Gastrocnemius medialis (tissue), 4 donors: ENCODE measurements at regions not wholly inside any gene's neighbourhood (a gene's known extent, or its start where the extent isn't known, plus 50 kb on each side); places are given as distances from the start of the nearest gene placed in this dataset.
A peak's percentile ranks its signal among the peaks of the same experiment; 100 is the strongest.

Source experiments
- ATAC-seq, 2 donors: fragments of 150-250 bp; one replicate each; pipeline ENCODE4 v1.9.1; 2016
- DNase-seq, 2 donors: peaks; one replicate each; pipeline ENCODE4 v3.0.0-alpha.2; 2019
- H3K27ac ChIP-seq, 4 donors: fragments of 200-600 bp; sonication (generic); 1 replicate in 1 of 4; 2 replicates in 3 of 4; pipeline ENCODE4 v1.5.1; 2016 to 2018; ENCODE audit warnings: mild to moderate bottlenecking in 2 of 4, moderate library complexity in 1 of 4
- H3K27me3 ChIP-seq, 3 donors: fragments of 200-600 bp; sonication (generic) in 2 of 3; 1 replicate in 1 of 3; 2 replicates in 2 of 3; pipeline versions ENCODE4 v1.5.1 to v1.6.0; 2016 to 2019; ENCODE audit warnings: mild to moderate bottlenecking in 1 of 3, moderate library complexity in 1 of 3
- H3K36me3 ChIP-seq, 2 donors: fragments of 200-600 bp; sonication (generic) in 1 of 2; one replicate each; pipeline ENCODE4 v1.5.1; 2017 to 2018
- H3K4me1 ChIP-seq, 2 donors: fragments of 200-600 bp; sonication (generic) in 1 of 2; one replicate each; pipeline ENCODE4 v1.5.1; 2016 to 2017; ENCODE audit warnings: mild to moderate bottlenecking in 2 of 2
- H3K4me3 ChIP-seq, 4 donors: fragments of 200-600 bp; sonication (generic) in 3 of 4; 1 replicate in 1 of 4; 2 replicates in 3 of 4; pipeline ENCODE4 v1.5.1; 2016 to 2019; ENCODE audit warnings: mild to moderate bottlenecking in 2 of 4
- H3K9me3 ChIP-seq, 3 donors: fragments of 200-600 bp; sonication (generic) in 2 of 3; 1 replicate in 1 of 3; 2 replicates in 2 of 3; pipeline ENCODE4 v1.5.1; 2016 to 2019
- POLR2A ChIP-seq, 2 donors: fragments of 450-650 bp; IDR thresholded peaks; one replicate each; pipeline ENCODE4 v1.6.1; 2017; ENCODE audit warnings: antibody characterized with exemption in 2 of 2, mild to moderate bottlenecking in 2 of 2, moderate library complexity in 2 of 2
- in situ Hi-C, 4 donors: fragments of 200-750 bp; cut with MboI; loops; one replicate each; pipeline versions ENCODE4 v1.15.0 to v1.8.0; 2017; ENCODE audit warnings: low sequenced_read_pairs in 4 of 4
- intact Hi-C: fragments of 100-400 bp; cut with DNase I; formaldehyde crosslinking; loops from one replicate; pipeline ENCODE4 v1.15.1; 2023; ENCODE audit warnings: low total_unique reads
- TF ChIP-seq, protein P1 (sequence below), 5 experiments: fragments of 450-650 bp in 3 of 5; fragments of 200-600 bp in 2 of 5; sonication (generic) in 2 of 5; IDR thresholded peaks in 4 of 5; conservative IDR thresholded peaks in 1 of 5; 1 replicate in 4 of 5; 2 replicates in 1 of 5; pipeline ENCODE4 v1.5.1; 2016 to 2019; ENCODE audit warnings: antibody characterized with exemption in 5 of 5, mild to moderate bottlenecking in 3 of 5, moderate library complexity in 3 of 5

DNA sequence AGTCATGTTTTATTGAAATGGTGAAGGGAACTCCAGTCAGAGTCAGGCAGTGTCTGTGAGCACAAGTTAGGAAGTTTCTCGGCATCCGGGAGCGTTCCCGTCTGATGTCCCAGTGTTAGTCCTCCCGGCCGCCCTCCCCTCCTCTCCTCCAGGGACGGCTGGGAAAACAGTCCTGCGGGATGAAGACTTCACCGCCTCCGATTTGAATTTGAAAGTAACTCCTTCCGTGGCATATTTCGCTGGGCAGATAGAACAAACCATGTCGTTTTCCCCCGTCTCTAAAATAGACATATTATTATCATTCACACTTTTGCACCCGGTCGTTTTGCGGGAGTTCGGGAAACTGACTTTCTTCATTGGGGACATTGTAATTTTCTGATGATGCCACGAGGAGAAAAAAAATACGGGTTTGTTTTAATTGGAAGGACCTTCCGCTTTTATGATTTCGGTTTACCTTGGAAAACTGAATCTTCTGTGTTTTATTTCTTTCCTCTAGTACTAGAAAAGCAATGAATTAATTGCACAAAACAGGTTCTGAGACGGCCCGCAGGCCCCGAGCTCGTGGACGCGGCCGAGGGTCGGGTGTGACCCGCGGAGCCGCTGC, 76.6 kb downstream of the ZIC5 start:
- Histone ChIP-seq H3K4me1 (peaks cover 7% of the 10 kb centered on the region in 2 donors), H3K36me3 (no peaks in the 10 kb centered on the region), H3K27ac (no peak overlapping the region), H3K9me3 (no peaks in the 10 kb centered on the region), H3K27me3 (peaks cover 58 to 61% (median 61%) of the 10 kb centered on the region in 3 donors), H3K4me3 (peak overlapping the region; percentile 31 to 59 (median 40))
- intact Hi-C loops (no loop called here), in situ Hi-C loops (no loop called here)
- ATAC-seq = no peak
- no peak for DNase-seq
- TF ChIP-seq POLR2A (IDR thresholded peaks at IDR 0.05) = no peak
- TF ChIP-seq, protein P1, sequence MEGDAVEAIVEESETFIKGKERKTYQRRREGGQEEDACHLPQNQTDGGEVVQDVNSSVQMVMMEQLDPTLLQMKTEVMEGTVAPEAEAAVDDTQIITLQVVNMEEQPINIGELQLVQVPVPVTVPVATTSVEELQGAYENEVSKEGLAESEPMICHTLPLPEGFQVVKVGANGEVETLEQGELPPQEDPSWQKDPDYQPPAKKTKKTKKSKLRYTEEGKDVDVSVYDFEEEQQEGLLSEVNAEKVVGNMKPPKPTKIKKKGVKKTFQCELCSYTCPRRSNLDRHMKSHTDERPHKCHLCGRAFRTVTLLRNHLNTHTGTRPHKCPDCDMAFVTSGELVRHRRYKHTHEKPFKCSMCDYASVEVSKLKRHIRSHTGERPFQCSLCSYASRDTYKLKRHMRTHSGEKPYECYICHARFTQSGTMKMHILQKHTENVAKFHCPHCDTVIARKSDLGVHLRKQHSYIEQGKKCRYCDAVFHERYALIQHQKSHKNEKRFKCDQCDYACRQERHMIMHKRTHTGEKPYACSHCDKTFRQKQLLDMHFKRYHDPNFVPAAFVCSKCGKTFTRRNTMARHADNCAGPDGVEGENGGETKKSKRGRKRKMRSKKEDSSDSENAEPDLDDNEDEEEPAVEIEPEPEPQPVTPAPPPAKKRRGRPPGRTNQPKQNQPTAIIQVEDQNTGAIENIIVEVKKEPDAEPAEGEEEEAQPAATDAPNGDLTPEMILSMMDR (IDR thresholded peaks at IDR 0.05 in 4 of 5, conservative IDR thresholded peaks at IDR 0.05 in 1 of 5) = no peak

DNA sequence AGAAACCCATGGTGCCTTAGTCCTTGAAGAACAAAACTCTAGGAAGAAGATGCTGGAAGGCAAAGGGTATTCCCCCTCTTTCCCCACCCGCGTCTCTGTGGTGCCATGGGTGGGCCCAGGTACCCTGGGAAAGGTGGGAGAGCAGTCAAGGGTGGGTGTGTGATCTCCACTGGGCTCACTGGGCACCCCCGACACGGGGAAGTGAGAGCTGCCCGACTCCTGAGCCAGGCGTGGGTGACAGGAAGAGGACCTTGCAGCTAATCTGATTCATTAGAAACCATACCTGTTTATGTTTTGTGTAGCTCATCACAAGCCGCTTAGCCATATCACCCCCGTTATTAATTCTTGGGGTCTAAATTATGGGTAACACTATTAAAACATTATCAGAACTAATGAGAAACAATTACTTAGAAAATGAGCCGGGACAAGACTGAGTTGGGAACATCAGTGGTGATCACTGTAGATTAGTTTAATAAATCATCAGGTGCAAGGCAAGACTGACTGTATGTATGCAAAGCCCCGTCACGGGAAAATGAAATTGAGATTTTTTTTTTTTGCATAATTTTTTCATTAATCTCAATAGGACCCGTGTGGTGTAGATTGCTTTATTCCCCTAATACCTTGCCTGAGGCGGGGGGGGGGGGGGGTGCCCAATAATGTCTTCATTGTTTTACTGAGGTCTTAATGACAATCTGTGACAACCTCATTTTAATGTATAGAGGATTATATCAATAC, 77.3 kb downstream of the ZIC5 start:
- no peak overlapping the region for H3K27ac ChIP-seq
- no peaks in the 10 kb centered on the region for H3K36me3 ChIP-seq
- TF ChIP-seq POLR2A (IDR thresholded peaks at IDR 0.05) = no peak
- TF ChIP-seq, protein P1 (IDR thresholded peaks at IDR 0.05 in 4 of 5, conservative IDR thresholded peaks at IDR 0.05 in 1 of 5) = no peak
- H3K9me3 ChIP-seq = no peaks in the 10 kb centered on the region
- DNase-seq (no peak), ATAC-seq (no peak)
- H3K27me3 ChIP-seq = peaks cover 51 to 60% (median 57%) of the 10 kb centered on the region in 3 donors
- peaks cover 7% of the 10 kb centered on the region in 2 donors for H3K4me1 ChIP-seq
- intact Hi-C loops = no loop called here
- in situ Hi-C loops = no loop called here
- H3K4me3 ChIP-seq = peak overlapping the region in 3 of 4 donors; percentile 31 to 59 (median 38)

DNA sequence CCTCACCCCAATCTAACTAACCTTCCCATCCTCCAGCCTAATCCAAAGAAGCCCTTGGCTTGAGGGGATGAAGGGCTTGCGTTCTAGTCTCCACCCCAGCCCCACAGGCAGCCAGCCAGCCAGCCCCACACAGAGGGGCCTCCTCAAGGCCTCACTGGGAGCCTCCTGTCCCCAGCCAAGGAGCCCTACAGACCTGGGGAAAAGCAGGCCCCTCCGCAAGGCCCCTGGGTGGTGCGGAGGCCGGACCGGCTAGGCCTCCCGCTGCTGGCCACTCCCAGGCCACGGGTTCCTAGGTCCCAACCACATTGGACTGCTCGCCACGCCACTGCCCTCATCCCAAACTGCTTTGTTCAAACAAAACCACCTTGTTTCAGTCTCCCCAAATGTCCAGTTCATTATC, 78.0 kb downstream of the ZIC5 start:
- no peak for ATAC-seq
- peaks cover 7% of the 10 kb centered on the region in 2 donors for H3K4me1 ChIP-seq
- in situ Hi-C loops = no loop called here
- no peak for DNase-seq
- no peak overlapping the region for H3K27ac ChIP-seq
- no peak overlapping the region for H3K4me3 ChIP-seq
- TF ChIP-seq, protein P1 (IDR thresholded peaks at IDR 0.05 in 4 of 5, conservative IDR thresholded peaks at IDR 0.05 in 1 of 5) = no peak
- H3K9me3 ChIP-seq = no peaks in the 10 kb centered on the region
- H3K27me3 ChIP-seq = peaks cover 45 to 53% (median 50%) of the 10 kb centered on the region in 3 donors
- no peaks in the 10 kb centered on the region for H3K36me3 ChIP-seq
- intact Hi-C loops = no loop called here

DNA sequence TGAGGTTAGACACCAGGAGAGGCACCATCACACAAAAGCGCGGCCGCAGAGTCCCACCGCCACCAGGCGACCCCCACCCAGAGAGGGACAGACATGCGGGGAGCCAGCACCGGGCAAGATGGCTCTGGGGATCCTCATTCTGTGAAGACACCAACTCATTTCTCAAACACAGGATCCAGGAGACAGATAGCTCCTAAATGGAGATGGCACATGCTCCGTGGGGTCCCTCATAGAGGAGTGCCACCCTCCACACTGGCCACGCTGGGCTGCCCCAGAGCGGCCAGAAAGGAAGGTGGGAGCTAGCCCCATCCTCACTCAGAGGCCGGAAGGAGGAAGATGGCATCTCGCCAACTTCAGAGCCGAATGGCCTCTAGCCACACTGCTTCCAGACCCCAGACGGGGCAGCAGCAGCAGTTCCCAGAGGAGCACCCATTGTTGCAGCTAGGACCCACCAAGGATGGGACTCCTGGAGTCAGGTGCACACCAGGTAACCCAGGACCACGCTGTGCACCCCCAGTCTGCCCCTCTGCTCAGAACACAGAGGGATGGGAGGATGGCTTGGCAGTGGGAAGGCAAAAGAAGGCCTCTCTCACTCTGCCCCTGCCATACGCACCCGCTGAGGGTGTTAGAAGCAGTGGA, 78.6 kb downstream of the ZIC5 start:
- no peaks in the 10 kb centered on the region for H3K36me3 ChIP-seq
- H3K27me3 ChIP-seq = peaks cover 42 to 48% (median 44%) of the 10 kb centered on the region in 3 donors
- DNase-seq (no peak), ATAC-seq (no peak)
- H3K9me3 ChIP-seq = no peaks in the 10 kb centered on the region
- intact Hi-C loops = no loop called here
- no peak overlapping the region for H3K27ac ChIP-seq
- TF ChIP-seq, protein P1 (IDR thresholded peaks at IDR 0.05 in 4 of 5, conservative IDR thresholded peaks at IDR 0.05 in 1 of 5) = no peak
- TF ChIP-seq POLR2A (IDR thresholded peaks at IDR 0.05) = no peak
- in situ Hi-C loops = no loop called here
- H3K4me3 ChIP-seq = no peak overlapping the region
- peaks cover 7% of the 10 kb centered on the region in 2 donors for H3K4me1 ChIP-seq
